ENCODE measurements at regions not wholly inside any gene's neighbourhood (a gene's known extent, or its start where the extent isn't known, plus 50 kb on each side); places are given as distances from the start of the nearest gene placed in this dataset.

DNA sequence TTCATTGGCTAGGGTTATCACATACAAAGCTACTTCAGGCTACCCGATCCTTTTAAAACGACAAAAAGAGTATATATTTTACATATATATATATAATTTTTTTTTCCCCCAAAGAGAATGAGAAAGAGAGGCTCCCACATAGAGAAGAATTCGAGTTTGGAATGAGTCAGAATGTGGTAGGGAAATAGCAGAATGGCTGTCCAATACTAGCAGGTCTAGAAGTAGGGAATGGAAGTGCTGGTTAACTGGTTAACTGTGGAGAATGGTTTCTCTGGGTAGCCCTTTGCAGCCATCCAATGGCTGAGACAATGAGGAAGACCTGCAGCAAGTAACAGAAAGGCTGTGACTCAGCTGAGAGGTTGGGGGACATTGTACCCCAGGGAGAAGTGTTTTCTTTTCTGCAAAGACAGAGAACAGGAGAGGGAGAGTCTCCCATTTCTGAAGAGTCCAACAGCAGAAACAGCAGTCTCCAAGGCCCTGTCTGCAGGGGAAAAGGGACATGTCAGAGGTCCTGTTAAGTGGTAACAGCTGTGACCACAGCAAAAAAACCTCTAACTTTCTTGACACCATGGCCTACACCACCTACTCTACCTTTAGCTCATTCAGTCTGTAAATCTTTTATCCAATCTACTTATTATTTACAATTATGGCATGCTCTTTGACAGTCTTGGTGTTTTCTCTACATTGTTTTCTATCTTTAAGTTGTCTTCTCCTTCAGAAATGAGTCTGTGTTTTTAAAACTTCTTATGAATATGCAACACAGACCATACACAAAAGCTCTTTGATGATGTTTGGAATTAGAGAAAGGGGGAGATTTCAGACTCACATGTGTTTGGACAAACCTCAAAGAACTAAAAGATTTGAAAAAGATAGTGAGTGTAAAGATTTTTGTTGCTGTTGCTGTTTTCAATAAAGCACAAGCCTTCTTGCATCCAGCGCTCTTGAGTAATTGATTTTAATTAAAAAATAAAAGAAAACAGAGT is 116.1 kb upstream of the SLC7A14 start:
- Histone ChIP-seq H3K36me3 (ENCODE audit: control insufficient read depth, insufficient read depth, low read length) (no peaks in the 10 kb centered on the region), H3K27ac (ENCODE audit: low read length) (no peak overlapping the region), H3K4me1 (ENCODE audit: control insufficient read depth, insufficient read depth, low read length) (no peaks in the 10 kb centered on the region), H3K4me3 (ENCODE audit: low read depth in 2 of 2, low read length in 2 of 2) (no peak overlapping the region), H3K27me3 (ENCODE audit: control insufficient read depth, insufficient read depth, low read length) (no peaks in the 10 kb centered on the region), H3K9me3 (ENCODE audit: control insufficient read depth, insufficient read depth, low read depth, low read length) (no peaks in the 10 kb centered on the region)
- ChIA-PET CTCF (interaction anchor here (0.7 kb wide), 1 partner anchor 65 kb away, joined by 3 read pairs; no protein-coding TSS in a partner anchor), POLR2A (interaction anchor here (0.5 kb wide), 1 partner anchor 278 kb away, joined by 9 read pairs; no protein-coding TSS in a partner anchor)
- TF ChIP-seq SIN3A (IDR thresholded peaks at IDR 0.05; ENCODE audit: borderline replicate concordance, insufficient read depth, low read depth, low read length) (no peak), POLR2AphosphoS5 (IDR thresholded peaks at IDR 0.05; ENCODE audit: low read depth, low read length) (no peak)
- no TSS peak for BruUV-seq (replicated peaks)
- intact Hi-C loops (cut with micrococcal nuclease; ENCODE audit: unreplicated experiment) (no loop called here), in situ Hi-C loops (cut with HindIII; ENCODE audit: low pct_unique_long_range_greater_than_20kb, low sequenced_read_pairs) (no loop called here)
- ATAC-seq (no peak), DNase-seq (ENCODE audit: low read depth, low spot score) (no peak)

- no peaks in the 10 kb centered on the region for H3K9me3 ChIP-seq (ENCODE audit: control insufficient read depth, insufficient read depth, low read depth, low read length)
- no peaks in the 10 kb centered on the region for H3K4me1 ChIP-seq (ENCODE audit: control insufficient read depth, insufficient read depth, low read length)
- H3K36me3 ChIP-seq (ENCODE audit: control insufficient read depth, insufficient read depth, low read length): no peaks in the 10 kb centered on the region
- intact Hi-C loops (cut with micrococcal nuclease; ENCODE audit: unreplicated experiment) (no loop called here), in situ Hi-C loops (cut with HindIII; ENCODE audit: low pct_unique_long_range_greater_than_20kb, low sequenced_read_pairs) (no loop called here)
- no peaks in the 10 kb centered on the region for H3K27me3 ChIP-seq (ENCODE audit: control insufficient read depth, insufficient read depth, low read length)
- CTCF ChIA-PET: no interaction called here
- DNase-seq (ENCODE audit: low read depth, low spot score) (no peak), ATAC-seq (no peak)
- no peak overlapping the region for H3K27ac ChIP-seq (ENCODE audit: low read length)
- no TSS peak for BruUV-seq (replicated peaks)
- POLR2A ChIA-PET: no interaction called here
- TF ChIP-seq, protein P1, sequence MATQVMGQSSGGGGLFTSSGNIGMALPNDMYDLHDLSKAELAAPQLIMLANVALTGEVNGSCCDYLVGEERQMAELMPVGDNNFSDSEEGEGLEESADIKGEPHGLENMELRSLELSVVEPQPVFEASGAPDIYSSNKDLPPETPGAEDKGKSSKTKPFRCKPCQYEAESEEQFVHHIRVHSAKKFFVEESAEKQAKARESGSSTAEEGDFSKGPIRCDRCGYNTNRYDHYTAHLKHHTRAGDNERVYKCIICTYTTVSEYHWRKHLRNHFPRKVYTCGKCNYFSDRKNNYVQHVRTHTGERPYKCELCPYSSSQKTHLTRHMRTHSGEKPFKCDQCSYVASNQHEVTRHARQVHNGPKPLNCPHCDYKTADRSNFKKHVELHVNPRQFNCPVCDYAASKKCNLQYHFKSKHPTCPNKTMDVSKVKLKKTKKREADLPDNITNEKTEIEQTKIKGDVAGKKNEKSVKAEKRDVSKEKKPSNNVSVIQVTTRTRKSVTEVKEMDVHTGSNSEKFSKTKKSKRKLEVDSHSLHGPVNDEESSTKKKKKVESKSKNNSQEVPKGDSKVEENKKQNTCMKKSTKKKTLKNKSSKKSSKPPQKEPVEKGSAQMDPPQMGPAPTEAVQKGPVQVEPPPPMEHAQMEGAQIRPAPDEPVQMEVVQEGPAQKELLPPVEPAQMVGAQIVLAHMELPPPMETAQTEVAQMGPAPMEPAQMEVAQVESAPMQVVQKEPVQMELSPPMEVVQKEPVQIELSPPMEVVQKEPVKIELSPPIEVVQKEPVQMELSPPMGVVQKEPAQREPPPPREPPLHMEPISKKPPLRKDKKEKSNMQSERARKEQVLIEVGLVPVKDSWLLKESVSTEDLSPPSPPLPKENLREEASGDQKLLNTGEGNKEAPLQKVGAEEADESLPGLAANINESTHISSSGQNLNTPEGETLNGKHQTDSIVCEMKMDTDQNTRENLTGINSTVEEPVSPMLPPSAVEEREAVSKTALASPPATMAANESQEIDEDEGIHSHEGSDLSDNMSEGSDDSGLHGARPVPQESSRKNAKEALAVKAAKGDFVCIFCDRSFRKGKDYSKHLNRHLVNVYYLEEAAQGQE (IDR thresholded peaks at IDR 0.05; ENCODE audit: insufficient read depth in 1 of 2, low read depth in 2 of 2, low read length in 1 of 2): no peak
- no peak for TF ChIP-seq POLR2AphosphoS5 (IDR thresholded peaks at IDR 0.05; ENCODE audit: low read depth, low read length)
- no peak for TF ChIP-seq TCF7L2 (IDR thresholded peaks at IDR 0.05; ENCODE audit: low read depth, low read length)
- no peak for TF ChIP-seq CTCF (IDR thresholded peaks at IDR 0.05)
- no peak overlapping the region for H3K4me3 ChIP-seq (ENCODE audit: low read depth in 2 of 2, low read length in 2 of 2)
These were observed 114.2 kb upstream of the SLC7A14 start for GRCh38 chr3:170700054-170700404.

Data from Panc1 (cell line).